GM18517 (cell line): ENCODE measurements at regions not wholly inside any gene's neighbourhood (a gene's known extent, or its start where the extent isn't known, plus 50 kb on each side); places are given as distances from the start of the nearest gene placed in this dataset.
"Not testable (repeated sequence)": the region's sequence is repeated elsewhere in the genome, so short reads cannot be mapped to it uniquely, and the experiment has no call there.

Source experiments
- ATAC-seq: cut with Tn5 transposase; IDR thresholded peaks from one replicate; pipeline ENCODE4 v1.9.1; 2021; ENCODE audit warnings: mild to moderate bottlenecking, moderate library complexity; ENCODE audit not compliant: unreplicated experiment

GRCh38 chr2:60357996-60358395, 195.5 kb downstream of the BCL11A start:
- no peak for ATAC-seq

- no peak for ATAC-seq
Measured at GRCh38 chr2:60356346-60356745, 197.1 kb downstream of the BCL11A start.

- ATAC-seq = no peak
Measured at GRCh38 chr2:60355849-60356261, 197.6 kb downstream of the BCL11A start.

GRCh38 chr2:60354713-60355112, 198.7 kb downstream of the BCL11A start:
- no peak for ATAC-seq

GRCh38 chr2:60353863-60354262, 199.6 kb downstream of the BCL11A start:
- peak; percentile 57 for ATAC-seq

- ATAC-seq = peak; percentile 7
Measured at GRCh38 chr2:60353406-60353800, 200.1 kb downstream of the BCL11A start.

GRCh38 chr2:60352491-60353405, 200.7 kb downstream of the BCL11A start:
- ATAC-seq = no peak

GRCh38 chr2:60351802-60352201, 201.7 kb downstream of the BCL11A start:
- ATAC-seq = no peak

GRCh38 chr2:60351321-60351720, 202.1 kb downstream of the BCL11A start:
- ATAC-seq = no peak

GRCh38 chr2:60350791-60351190, 202.7 kb downstream of the BCL11A start:
- no peak for ATAC-seq

GRCh38 chr2:60347781-60348180, 205.7 kb downstream of the BCL11A start:
- ATAC-seq = no peak

- not testable (repeated sequence) for ATAC-seq
Measured at GRCh38 chr2:60342491-60342890, 211.0 kb downstream of the BCL11A start.

GRCh38 chr2:60341151-60341550, 212.3 kb downstream of the BCL11A start:
- ATAC-seq = no peak

- ATAC-seq = no peak
Measured at GRCh38 chr2:60339286-60339685, 214.2 kb downstream of the BCL11A start.

GRCh38 chr2:60337142-60337497, 216.3 kb downstream of the BCL11A start:
- peak; percentile 19 for ATAC-seq

- ATAC-seq = peak; percentile 52
Measured at GRCh38 chr2:60336442-60337141, 216.9 kb downstream of the BCL11A start.

- ATAC-seq = no peak
Measured at GRCh38 chr2:60335533-60336237, 217.8 kb downstream of the BCL11A start.

- ATAC-seq = no peak
Measured at GRCh38 chr2:60334610-60335009, 218.8 kb downstream of the BCL11A start.

- ATAC-seq = no peak
Measured at GRCh38 chr2:60333264-60333663, 220.2 kb downstream of the BCL11A start.

- ATAC-seq = no peak
Measured at GRCh38 chr2:60331115-60331809, 222.2 kb downstream of the BCL11A start.

GRCh38 chr2:60329225-60329624, 224.2 kb downstream of the BCL11A start:
- ATAC-seq = no peak
